CD4-positive, CD25-positive, alpha-beta regulatory T cell (primary cell): ENCODE measurements at regions not wholly inside any gene's neighbourhood (a gene's known extent, or its start where the extent isn't known, plus 50 kb on each side); places are given as distances from the start of the nearest gene placed in this dataset.

ENCODE experiments used
- ATAC-seq, 2 donors: fragments of 150-1000 bp; cut with Tn5 transposase; one replicate each; pipeline ENCODE4 v1.10.0; 2021; ENCODE audit warnings: low read depth in 2 of 2, moderate number of reproducible peaks in 2 of 2, moderate library complexity in 1 of 2
- DNase-seq, 3 donors: peaks; one replicate each; pipeline versions ENCODE4 v3.0.0 to v3.0.0-alpha.2; 2012 to 2022; ENCODE audit warnings: mixed read lengths in 1 of 3
- H3K27ac ChIP-seq: one replicate; pipeline ENCODE4 v1.7.0; 2013; ENCODE audit warnings: mild to moderate bottlenecking, low read length; ENCODE audit not compliant: insufficient read depth, poor library complexity, severe bottlenecking
- H3K27me3 ChIP-seq: one replicate; pipeline ENCODE4 v1.7.0; 2013; ENCODE audit warnings: low read length; ENCODE audit not compliant: control insufficient read depth, insufficient read depth
- H3K36me3 ChIP-seq: one replicate; pipeline ENCODE4 v1.7.0; 2013; ENCODE audit warnings: mild to moderate bottlenecking, low read length, moderate library complexity; ENCODE audit not compliant: control insufficient read depth, insufficient read depth
- H3K4me1 ChIP-seq: 2 replicates; pipeline ENCODE4 v1.7.0; 2013; ENCODE audit warnings: mild to moderate bottlenecking, low read length; ENCODE audit not compliant: insufficient read depth, control insufficient read depth, poor library complexity, severe bottlenecking
- H3K4me3 ChIP-seq: one replicate; pipeline ENCODE4 v1.7.0; 2013; ENCODE audit warnings: low read depth, mild to moderate bottlenecking, low read length, moderate library complexity
- H3K9me3 ChIP-seq, 2 experiments: 1 replicate in 1 of 2; 2 replicates in 1 of 2; pipeline ENCODE4 v1.7.0; 2013; ENCODE audit warnings: low read length in 2 of 2, mild to moderate bottlenecking in 1 of 2, moderate library complexity in 1 of 2; ENCODE audit not compliant: control insufficient read depth in 2 of 2
- H3K27ac Mint-ChIP-seq, 3 donors: one replicate each; pipeline ENCODE4 v1.8.0; 2020 to 2022; ENCODE audit warnings: mild to moderate bottlenecking in 3 of 3, mixed read lengths in 3 of 3, moderate library complexity in 2 of 3
- H3K27me3 Mint-ChIP-seq: one replicate; pipeline ENCODE4 v1.8.0; 2022; ENCODE audit warnings: mild to moderate bottlenecking, mixed read lengths
- H3K36me3 Mint-ChIP-seq: one replicate; pipeline ENCODE4 v1.8.0; 2020; ENCODE audit warnings: mixed read lengths
- H3K4me1 Mint-ChIP-seq, 4 donors: one replicate each; pipeline ENCODE4 v1.8.0; 2020 to 2022; ENCODE audit warnings: mixed read lengths in 4 of 4, mild to moderate bottlenecking in 1 of 4
- H3K4me3 Mint-ChIP-seq, 4 donors: one replicate each; pipeline ENCODE4 v1.8.0; 2020 to 2022; ENCODE audit warnings: mild to moderate bottlenecking in 4 of 4, mixed read lengths in 4 of 4, moderate library complexity in 3 of 4
- H3K9me3 Mint-ChIP-seq, 7 donors: one replicate each; pipeline ENCODE4 v1.8.0; 2020 to 2022; ENCODE audit warnings: mixed read lengths in 7 of 7, mild to moderate bottlenecking in 3 of 7, moderate library complexity in 2 of 7

DNA sequence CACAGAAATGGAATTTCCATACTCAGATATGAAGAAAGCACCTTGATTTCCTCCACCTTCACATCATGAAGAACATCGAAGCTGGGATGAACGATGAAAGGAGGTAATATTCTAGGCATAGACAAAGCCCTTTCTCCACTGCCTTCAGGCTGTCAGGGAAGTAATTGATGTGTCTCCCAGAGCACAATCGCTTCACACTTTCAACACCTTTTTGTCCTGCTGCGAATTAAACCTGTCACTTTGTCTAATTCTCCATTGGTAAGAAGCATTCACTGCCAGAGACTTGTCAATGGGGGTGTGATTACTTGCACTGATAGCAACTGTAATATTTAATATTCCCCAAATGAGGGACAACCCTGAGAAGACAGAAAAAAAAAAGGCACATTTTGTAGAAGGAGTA is 260.1 kb downstream of the ETS1 start:
- Histone ChIP-seq H3K27ac (peak overlapping the region; percentile 28), H3K36me3 (no peaks in the 10 kb centered on the region), H3K9me3 (no peaks in the 10 kb centered on the region), H3K4me1 (peaks cover 86% of the 10 kb centered on the region), H3K4me3 (peak overlapping the region; percentile 13), H3K27me3 (no peaks in the 10 kb centered on the region)
- peaks cover 33 to 90% (median 79%) of the 10 kb centered on the region in 4 donors for H3K4me1 Mint-ChIP-seq
- DNase-seq (no peak), ATAC-seq (no peak)
- peak overlapping the region; percentile 97 to 100 (median 99) for H3K27ac Mint-ChIP-seq
- no peaks in the 10 kb centered on the region for H3K9me3 Mint-ChIP-seq
- peak overlapping the region in 3 of 4 donors; percentile 37 to 65 (median 55) for H3K4me3 Mint-ChIP-seq
- H3K36me3 Mint-ChIP-seq = no peaks in the 10 kb centered on the region
- H3K27me3 Mint-ChIP-seq = no peaks in the 10 kb centered on the region

DNA sequence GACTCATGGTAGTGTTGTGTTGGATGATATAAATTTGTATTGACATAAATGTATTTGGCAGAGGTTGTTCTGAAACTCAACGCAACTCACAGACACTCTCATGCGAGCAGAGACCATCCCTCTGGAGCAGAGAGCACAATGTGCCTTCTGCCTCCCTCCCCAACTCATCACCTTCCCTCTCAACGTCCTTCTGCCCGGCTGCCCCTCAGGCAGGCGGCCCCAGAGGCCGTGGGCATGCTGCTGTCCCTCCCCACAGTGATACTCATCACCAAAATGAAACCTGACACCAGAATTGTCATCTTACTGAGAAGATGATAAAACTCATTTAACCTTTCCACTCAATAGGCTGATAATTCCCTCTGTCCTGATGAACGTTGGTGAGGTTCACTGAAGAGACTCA is 260.6 kb downstream of the ETS1 start:
- DNase-seq = no peak
- Mint-ChIP-seq H3K27ac (peak overlapping the region; percentile 97 to 100 (median 99)), H3K4me3 (peak overlapping the region in 3 of 4 donors; percentile 37 to 65 (median 55)), H3K27me3 (no peaks in the 10 kb centered on the region), H3K36me3 (no peaks in the 10 kb centered on the region), H3K4me1 (peaks cover 32 to 95% (median 80%) of the 10 kb centered on the region in 4 donors), H3K9me3 (no peaks in the 10 kb centered on the region)
- no peaks in the 10 kb centered on the region for H3K27me3 ChIP-seq
- ATAC-seq = no peak
- no peaks in the 10 kb centered on the region for H3K9me3 ChIP-seq
- H3K4me1 ChIP-seq = peaks cover 87% of the 10 kb centered on the region
- H3K4me3 ChIP-seq = peak overlapping the region; percentile 13
- H3K27ac ChIP-seq = peak overlapping the region; percentile 94
- H3K36me3 ChIP-seq = no peaks in the 10 kb centered on the region

DNA sequence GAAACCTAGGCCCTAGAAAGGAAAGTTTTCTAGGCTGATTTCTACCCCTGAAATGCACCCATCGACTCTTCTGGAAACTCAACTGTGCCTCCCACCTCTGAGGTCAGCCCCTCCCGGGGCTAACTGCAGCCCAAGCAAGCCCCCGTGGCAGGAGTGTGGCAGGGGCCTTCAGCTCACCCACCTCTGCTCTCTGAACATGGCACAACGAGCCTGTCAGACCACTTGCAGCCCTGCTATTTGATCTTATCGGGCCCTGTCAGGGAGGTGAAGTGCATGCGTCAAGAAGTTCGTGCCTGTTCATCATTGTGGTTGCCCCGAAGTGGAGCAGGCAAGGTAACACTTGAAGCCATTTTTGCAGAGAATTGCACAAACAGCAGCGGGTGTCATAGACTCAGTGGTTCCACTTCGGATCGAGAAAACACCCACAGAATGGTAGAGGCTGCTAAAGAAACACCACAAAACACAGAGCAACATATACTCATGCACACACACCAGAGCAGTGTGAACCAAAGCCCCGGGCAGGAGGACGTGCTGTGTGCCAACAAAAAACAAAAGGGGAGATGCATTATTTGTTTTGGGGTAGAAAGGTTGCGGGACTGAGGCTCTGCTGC is 262.7 kb downstream of the ETS1 start:
- H3K4me3 Mint-ChIP-seq = peak overlapping the region; percentile 66 to 79 (median 77)
- H3K36me3 Mint-ChIP-seq = peaks cover 3% of the 10 kb centered on the region
- H3K27ac ChIP-seq = peak overlapping the region; percentile 94

DNA sequence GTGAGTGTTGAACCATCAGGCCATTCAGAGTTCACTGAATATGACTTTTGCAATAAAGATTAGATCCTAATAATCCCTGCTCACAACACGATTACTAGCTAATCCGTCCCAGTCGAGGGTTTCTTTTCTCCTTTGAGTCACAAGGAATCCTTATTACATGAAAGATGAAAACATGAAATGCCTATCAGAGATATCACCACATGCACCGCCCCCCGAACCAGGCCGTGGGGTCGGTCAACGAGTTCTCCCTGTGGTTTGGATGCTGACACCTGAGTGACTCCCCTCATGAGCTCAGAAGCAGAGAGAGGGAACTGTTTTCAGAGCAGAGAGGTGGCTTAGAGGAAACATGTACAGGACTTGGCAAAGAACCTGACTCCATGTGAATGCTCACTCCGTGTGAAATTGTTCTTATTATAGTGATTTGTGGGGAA is 263.3 kb downstream of the ETS1 start:
- Mint-ChIP-seq H3K4me3 (peak overlapping the region; percentile 66 to 79 (median 74)), H3K4me1 (peaks cover 6 to 89% (median 62%) of the 10 kb centered on the region in 4 donors), H3K27ac (peak overlapping the region; percentile 97 to 100 (median 97)), H3K9me3 (no peaks in the 10 kb centered on the region), H3K27me3 (no peaks in the 10 kb centered on the region), H3K36me3 (peaks cover 3% of the 10 kb centered on the region)
- H3K27me3 ChIP-seq = no peaks in the 10 kb centered on the region
- no peaks in the 10 kb centered on the region for H3K36me3 ChIP-seq
- H3K27ac ChIP-seq = peak overlapping the region; percentile 94
- ATAC-seq = peak in 1 of 2 donors; percentile 2
- H3K4me3 ChIP-seq = peak overlapping the region; percentile 35
- peaks cover 63% of the 10 kb centered on the region for H3K4me1 ChIP-seq
- DNase-seq = peak in 1 of 3 donors; percentile 10
- H3K9me3 ChIP-seq = no peaks in the 10 kb centered on the region

More for the DNA sequence above, 262.7 kb downstream of the ETS1 start:
- DNase-seq = peak; percentile 71 to 89 (median 87)
- Histone ChIP-seq H3K4me3 (peak overlapping the region; percentile 52), H3K4me1 (peaks cover 67% of the 10 kb centered on the region), H3K36me3 (no peaks in the 10 kb centered on the region), H3K9me3 (no peaks in the 10 kb centered on the region), H3K27me3 (no peaks in the 10 kb centered on the region)
- Mint-ChIP-seq H3K4me1 (peaks cover 11 to 89% (median 67%) of the 10 kb centered on the region in 4 donors), H3K27ac (peak overlapping the region; percentile 97 to 100 (median 97)), H3K27me3 (no peaks in the 10 kb centered on the region), H3K9me3 (no peaks in the 10 kb centered on the region)
- peak; percentile 90 to 93 for ATAC-seq

DNA sequence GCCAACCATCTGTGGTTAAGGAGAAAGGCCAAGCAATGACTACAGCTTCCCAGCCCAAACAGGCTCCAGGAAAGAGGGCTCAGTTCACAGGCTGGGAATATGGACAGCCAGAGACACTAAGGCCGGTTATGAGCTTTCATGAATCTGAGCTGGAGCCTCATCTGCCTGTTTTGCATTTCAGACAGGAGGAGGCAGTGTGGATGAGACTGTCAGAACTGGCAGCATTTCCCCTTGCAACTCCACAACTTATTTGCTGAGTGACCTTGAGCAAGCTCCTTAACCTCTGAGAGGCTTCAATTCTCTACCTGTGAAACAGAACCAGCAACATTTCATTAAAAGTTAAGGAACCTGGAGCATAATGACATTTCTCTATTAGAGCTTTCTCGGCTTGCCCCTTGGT is 264.0 kb downstream of the ETS1 start:
- Mint-ChIP-seq H3K4me3 (peak overlapping the region in 3 of 4 donors; percentile 52 to 79 (median 77)), H3K4me1 (peaks cover 11 to 89% (median 62%) of the 10 kb centered on the region in 4 donors), H3K9me3 (no peaks in the 10 kb centered on the region), H3K36me3 (peaks cover 3% of the 10 kb centered on the region), H3K27me3 (no peaks in the 10 kb centered on the region), H3K27ac (peak overlapping the region; percentile 97 to 100 (median 97))
- DNase-seq (peak in 2 of 3 donors; percentile 54 to 82), ATAC-seq (peak in 1 of 2 donors; percentile 10)
- Histone ChIP-seq H3K27ac (peak overlapping the region; percentile 94), H3K4me1 (peaks cover 63% of the 10 kb centered on the region), H3K27me3 (no peaks in the 10 kb centered on the region), H3K9me3 (no peaks in the 10 kb centered on the region), H3K36me3 (no peaks in the 10 kb centered on the region), H3K4me3 (peak overlapping the region; percentile 35)

DNA sequence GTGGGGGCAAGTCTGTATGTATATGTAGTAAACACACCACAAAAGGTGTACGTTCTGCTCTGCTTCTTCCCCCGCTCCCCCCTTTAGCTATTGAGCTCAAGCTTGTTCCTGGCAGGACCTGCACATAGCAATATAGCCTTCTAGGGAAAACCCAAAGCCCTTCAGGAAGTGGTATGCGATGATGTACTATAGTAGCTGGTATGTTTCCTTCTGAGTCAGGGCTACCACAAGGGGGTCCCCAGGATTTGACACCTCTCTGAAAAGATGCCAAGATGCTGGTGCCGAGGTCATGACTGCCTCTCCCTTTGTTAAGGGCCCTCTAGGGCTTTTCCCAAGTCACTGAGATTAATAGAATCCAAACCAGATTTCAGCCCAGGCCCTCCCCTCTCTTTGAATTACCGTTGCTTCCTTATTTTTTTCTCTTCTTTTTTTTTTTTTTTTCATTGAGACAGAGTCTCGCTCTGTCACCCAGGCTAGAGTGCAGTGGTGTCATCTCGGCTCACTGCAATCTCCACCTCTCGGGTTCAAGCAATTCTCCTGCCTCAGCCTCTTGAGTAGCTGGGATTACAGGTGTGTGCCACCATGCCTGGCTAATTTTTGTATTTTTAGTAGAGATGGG is 268.4 kb downstream of the ETS1 start:
- peak overlapping the region; percentile 83 to 97 (median 85) for H3K27ac Mint-ChIP-seq
- Histone ChIP-seq H3K4me1 (peaks cover 38% of the 10 kb centered on the region), H3K27me3 (no peaks in the 10 kb centered on the region), H3K4me3 (no peak overlapping the region), H3K27ac (peak overlapping the region; percentile 80), H3K36me3 (peaks cover 3% of the 10 kb centered on the region), H3K9me3 (peaks cover 10 to 22% of the 10 kb centered on the region in 2 experiments)
- peaks cover 14% of the 10 kb centered on the region for H3K36me3 Mint-ChIP-seq
- peaks cover 0 to 22% (median 10%) of the 10 kb centered on the region in 7 donors for H3K9me3 Mint-ChIP-seq
- ATAC-seq (peak; percentile 70 to 72), DNase-seq (peak; percentile 49 to 67 (median 55))
- H3K27me3 Mint-ChIP-seq = no peaks in the 10 kb centered on the region
- peaks cover 16 to 73% (median 52%) of the 10 kb centered on the region in 4 donors for H3K4me1 Mint-ChIP-seq
- H3K4me3 Mint-ChIP-seq = peak overlapping the region in 3 of 4 donors; percentile 33 to 49 (median 44)

DNA sequence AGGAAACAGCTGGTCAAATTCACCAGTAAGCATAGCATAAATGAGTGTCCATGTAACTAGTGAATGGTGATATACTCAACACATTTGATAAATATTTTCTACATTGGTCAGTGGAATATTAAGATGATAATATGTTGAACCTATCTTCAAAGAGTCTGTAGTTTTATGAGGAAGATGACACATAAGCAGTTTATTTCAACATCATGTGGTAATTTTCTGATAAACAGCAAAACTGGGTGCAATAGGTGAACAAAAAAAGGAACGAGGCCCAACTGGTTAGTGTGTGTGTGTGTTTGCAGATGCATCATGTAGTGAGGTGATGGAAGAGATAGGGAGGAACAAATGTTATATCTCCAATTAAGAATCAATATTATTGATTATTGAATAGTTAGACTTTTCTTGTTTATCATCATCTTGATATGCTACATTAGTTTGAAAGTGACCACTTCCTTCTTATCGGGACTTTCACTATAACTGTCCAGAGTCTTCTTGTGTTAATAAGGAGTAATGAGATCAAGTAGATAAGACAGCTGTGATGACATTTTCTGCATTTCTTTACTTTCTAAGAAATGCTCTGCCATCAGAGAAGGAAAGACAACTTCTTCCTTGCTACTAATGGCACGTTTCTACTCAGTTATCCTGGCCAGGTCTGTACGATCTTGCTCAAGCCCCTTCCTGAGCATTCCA is 270.7 kb downstream of the ETS1 start:
- Mint-ChIP-seq H3K27ac (peak overlapping the region; percentile 77 to 97 (median 87)), H3K36me3 (peaks cover 15% of the 10 kb centered on the region), H3K9me3 (peaks cover 0 to 27% (median 17%) of the 10 kb centered on the region in 7 donors), H3K4me1 (peaks cover 16 to 65% (median 49%) of the 10 kb centered on the region in 4 donors), H3K27me3 (no peaks in the 10 kb centered on the region), H3K4me3 (peak overlapping the region; percentile 3 to 44 (median 27))
- Histone ChIP-seq H3K36me3 (peaks cover 3% of the 10 kb centered on the region), H3K27ac (peak overlapping the region; percentile 80), H3K27me3 (no peaks in the 10 kb centered on the region), H3K4me3 (no peak overlapping the region), H3K9me3 (peaks cover 15 to 26% of the 10 kb centered on the region in 2 experiments), H3K4me1 (peaks cover 25% of the 10 kb centered on the region)
- DNase-seq (no peak), ATAC-seq (no peak)
